Spleen (tissue), 7 donors: ENCODE measurements at regions not wholly inside any gene's neighbourhood (a gene's known extent, or its start where the extent isn't known, plus 50 kb on each side); places are given as distances from the start of the nearest gene placed in this dataset.

Experiments used
- CTCF ChIP-seq, 11 experiments: fragments of 200-600 bp in 7 of 11; fragments of 450-650 bp in 4 of 11; sonication (generic) in 4 of 11; IDR thresholded peaks in 8 of 11; conservative IDR thresholded peaks in 3 of 11; 1 replicate in 7 of 11; 2 replicates in 4 of 11; pipeline versions ENCODE4 v1.4.0 to v1.8.0; 2016 to 2021; ENCODE audit warnings: antibody characterized with exemption in 11 of 11, inconsistent platforms in 4 of 11, mild to moderate bottlenecking in 1 of 11
- POLR2A ChIP-seq, 3 donors: fragments of 450-650 bp; IDR thresholded peaks; one replicate each; pipeline ENCODE4 v1.5.1; 2017; ENCODE audit warnings: antibody characterized with exemption in 3 of 3, mild to moderate bottlenecking in 1 of 3
- donor health status: DM: no; HTN: no; CAD: no; lungs with moderate emphysema.
- donor health status: DM: no; HTN: no; CAD: no.
- donor health status: DM: no; HTN: no; CAD: no.

GRCh38 chr3:94619643-94620042 is 556.8 kb downstream of the NSUN3 start:
- TF ChIP-seq CTCF (IDR thresholded peaks at IDR 0.05 in 8 of 11, conservative IDR thresholded peaks at IDR 0.05 in 3 of 11): no peak
- no peak for TF ChIP-seq POLR2A (IDR thresholded peaks at IDR 0.05)
